Endothelial cell of umbilical vein (primary cell): ENCODE measurements at regions not wholly inside any gene's neighbourhood (a gene's known extent, or its start where the extent isn't known, plus 50 kb on each side); places are given as distances from the start of the nearest gene placed in this dataset.

ENCODE experiments used
- BruUV-seq: library from RNA; stranded (reverse); fragments of 400-500 nt; replicated peaks from 2 replicates; lab custom pipeline; 2021; lab: Mats Ljungman, UMichigan
- CTCF ChIA-PET: fragments of 300-600, 350-600 bp; sonication (Branson Sonifier 250); formaldehyde crosslinking; loops from one replicate; lab custom pipeline; 2021; ENCODE audit warnings: antibody characterized with exemption, inconsistent platforms; lab: Charles Lee
- POLR2A ChIA-PET: fragments of 300-600, 350-600 bp; sonication (Branson Sonifier 250); formaldehyde crosslinking; loops from one replicate; lab custom pipeline; 2021; ENCODE audit warnings: antibody characterized with exemption, inconsistent platforms; lab: Charles Lee
- DNase-seq: peaks from one replicate; pipeline ENCODE4 v3.0.0-alpha.2; 2011; ENCODE audit warnings: low read depth, low spot score
- FAIRE-seq: peaks from 2 replicates; lab custom pipeline; 2011; peaks lifted over from hg19 to GRCh38; lab: Jason Lieb, UNC
- H2AFZ ChIP-seq: 2 replicates; pipeline ENCODE4 v1.6.0; 2012; ENCODE audit warnings: low read depth, low read length, control low read depth, inconsistent platforms
- H3K27ac ChIP-seq: 2 replicates; pipeline ENCODE4 v1.5.1; 2011; ENCODE audit warnings: low read depth, mild to moderate bottlenecking, control low read depth, low read length, moderate library complexity; ENCODE audit not compliant: insufficient read depth
- H3K27me3 ChIP-seq, 2 experiments: 2 replicates each; pipeline versions ENCODE4 v1.6.0 to v1.6.1; 2011; ENCODE audit warnings: low read length in 2 of 2, mixed read lengths in 1 of 2; ENCODE audit not compliant: control insufficient read depth in 2 of 2, insufficient read depth in 2 of 2
- H3K36me3 ChIP-seq, 2 experiments: 2 replicates in 1 of 2; 3 replicates in 1 of 2; pipeline ENCODE4 v1.5.1; 2011; ENCODE audit warnings: low read length in 2 of 2, mild to moderate bottlenecking in 1 of 2, moderate library complexity in 1 of 2; ENCODE audit not compliant: control insufficient read depth in 2 of 2, insufficient read depth in 2 of 2; ENCODE audit errors: extremely low read depth in 1 of 2
- H3K4me1 ChIP-seq: 3 replicates; pipeline ENCODE4 v1.5.1; 2011; ENCODE audit warnings: mild to moderate bottlenecking, low read length; ENCODE audit not compliant: control insufficient read depth, insufficient read depth; ENCODE audit errors: extremely low read depth
- H3K4me2 ChIP-seq: 2 replicates; pipeline ENCODE4 v1.6.1; 2011; ENCODE audit warnings: low read length, control low read depth, mixed read lengths; ENCODE audit not compliant: insufficient read depth
- H3K4me3 ChIP-seq, 3 experiments: fragments of 200-600 bp in 1 of 3; sonication (generic), shearing (Covaris generic) in 1 of 3; replicated peaks in 1 of 3; 2 replicates each; pipeline ENCODE4 v1.5.1; 2011 to 2016; ENCODE audit warnings: control low read depth in 3 of 3, low read length in 3 of 3, mild to moderate bottlenecking in 2 of 3, inconsistent platforms in 1 of 3, low read depth in 1 of 3, moderate library complexity in 1 of 3; ENCODE audit not compliant: insufficient read depth in 1 of 3
- H3K79me2 ChIP-seq: 2 replicates; pipeline ENCODE4 v1.6.0; 2012; ENCODE audit warnings: low read length, inconsistent platforms; ENCODE audit not compliant: control insufficient read depth, insufficient read depth
- H3K9ac ChIP-seq: replicated peaks from 2 replicates; pipeline ENCODE3; 2011; ENCODE audit warnings: low read length, control low read depth; ENCODE audit not compliant: insufficient read depth; ENCODE audit errors: extremely low read depth
- H3K9me1 ChIP-seq: replicated peaks from 3 replicates; pipeline ENCODE4 v1.6.0; 2011; ENCODE audit warnings: mild to moderate bottlenecking, low read length; ENCODE audit not compliant: control insufficient read depth, insufficient read depth; ENCODE audit errors: extremely low read depth
- H3K9me3 ChIP-seq: replicated peaks from 2 replicates; pipeline ENCODE4 v1.5.1; 2012; ENCODE audit warnings: low read length, inconsistent platforms; ENCODE audit not compliant: control insufficient read depth, insufficient read depth
- H4K20me1 ChIP-seq: replicated peaks from 2 replicates; pipeline ENCODE3; 2011; ENCODE audit warnings: mild to moderate bottlenecking, low read length; ENCODE audit not compliant: control insufficient read depth, insufficient read depth; ENCODE audit errors: extremely low read depth
- CTCF ChIP-seq, 2 donors: IDR thresholded peaks; 1 replicate in 1 of 2; 2 replicates in 1 of 2; pipeline ENCODE4 v1.5.1; 2011; ENCODE audit warnings: low read length in 2 of 2, mild to moderate bottlenecking in 2 of 2, moderate library complexity in 2 of 2, control low read depth in 1 of 2, inconsistent platforms in 1 of 2, low read depth in 1 of 2; ENCODE audit not compliant: insufficient read depth in 1 of 2; ENCODE audit errors: extremely low read depth in 1 of 2
- EZH2 ChIP-seq: IDR thresholded peaks from 2 replicates; pipeline ENCODE4 v1.6.1; 2012; ENCODE audit warnings: borderline replicate concordance, low read depth, mild to moderate bottlenecking, moderate library complexity, low read length, inconsistent platforms; ENCODE audit not compliant: severe bottlenecking
- FOS ChIP-seq: IDR thresholded peaks from 2 replicates; pipeline ENCODE4 v1.6.1; 2011; ENCODE audit warnings: mild to moderate bottlenecking, low read length, moderate library complexity, borderline replicate concordance; ENCODE audit not compliant: insufficient read depth
- GATA2 ChIP-seq: IDR thresholded peaks from 2 replicates; pipeline ENCODE4 v1.7.0; 2011; ENCODE audit warnings: low read depth, mild to moderate bottlenecking, moderate library complexity, mixed read lengths, low read length; ENCODE audit not compliant: insufficient read length, insufficient read depth
- JUN ChIP-seq: IDR thresholded peaks from 2 replicates; pipeline ENCODE4 v1.6.1; 2011; ENCODE audit warnings: borderline replicate concordance, low read depth; ENCODE audit not compliant: insufficient read length, insufficient read depth
- MAX ChIP-seq: IDR thresholded peaks from 2 replicates; pipeline ENCODE4 v1.6.1; 2011; ENCODE audit not compliant: insufficient read depth, insufficient read length
- MYC ChIP-seq: IDR thresholded peaks from one replicate; pipeline ENCODE4 v1.6.1; 2011; ENCODE audit warnings: mild to moderate bottlenecking, low read depth, low read length
- POLR2A ChIP-seq: IDR thresholded peaks from 2 replicates; pipeline ENCODE4 v1.6.1; 2012; ENCODE audit warnings: low read depth, mild to moderate bottlenecking, control low read depth, low read length
- POLR2AphosphoS5 ChIP-seq: IDR thresholded peaks from 2 replicates; pipeline ENCODE4 v1.6.1; 2012; ENCODE audit warnings: low read depth, mild to moderate bottlenecking, control low read depth, low read length, moderate library complexity; ENCODE audit not compliant: insufficient read depth
- dilution Hi-C: fragments of 300-500 bp; cut with MboI; formaldehyde crosslinking; loops from one replicate; pipeline ENCODE4 v1.15.0; 2019; ENCODE audit warnings: low sequenced_read_pairs; ENCODE audit not compliant: extremely low pct_ligation_motif_present
- intact Hi-C: fragments of 100-400 bp; cut with micrococcal nuclease; formaldehyde crosslinking; loops from one replicate; pipeline ENCODE4 v1.10.0; 2022

GRCh38 chr2:161101406-161101805 lies 58.8 kb upstream of the TANK start:
- no peaks in the 10 kb centered on the region for H3K79me2 ChIP-seq
- peaks cover 23% of the 10 kb centered on the region for H3K4me1 ChIP-seq
- H3K27ac ChIP-seq: no peak overlapping the region
- no peaks in the 10 kb centered on the region for H4K20me1 ChIP-seq
- TF ChIP-seq MAX (no peak), CTCF (IDR thresholded peaks at IDR 0.05; ENCODE audit: extremely low read depth in 1 of 2, insufficient read depth in 1 of 2, low read depth in 1 of 2, low read length in 2 of 2) (no peak), POLR2AphosphoS5 (no peak), MYC (no peak), EZH2 (no peak), JUN (no peak), GATA2 (no peak), POLR2A (no peak), FOS (no peak)
- BruUV-seq: no TSS peak
- DNase-seq: no peak
- no peak overlapping the region for H3K4me2 ChIP-seq
- H3K27me3 ChIP-seq: no peaks in the 10 kb centered on the region
- H3K36me3 ChIP-seq: no peaks in the 10 kb centered on the region
- no peak overlapping the region for H2AFZ ChIP-seq
- H3K9me3 ChIP-seq: no peaks in the 10 kb centered on the region
- intact Hi-C loops: no loop called here
- FAIRE-seq: no peak
- dilution Hi-C loops: no loop called here
- H3K9me1 ChIP-seq: no peaks in the 10 kb centered on the region
- H3K4me3 ChIP-seq: no peak overlapping the region
- no peak overlapping the region for H3K9ac ChIP-seq
- CTCF ChIA-PET: interaction anchor here (1.2 to 1.3 kb wide), 2 partner anchors 12 to 14 kb away, joined by 3 read pairs; no protein-coding TSS in a partner anchor
- POLR2A ChIA-PET: no interaction called here
